ENCODE measurements at regions not wholly inside any gene's neighbourhood (a gene's known extent, or its start where the extent isn't known, plus 50 kb on each side); places are given as distances from the start of the nearest gene placed in this dataset.

GRCh38 chr1:204803607-204804006 lies 67.1 kb upstream of the NFASC start:
- TF ChIP-seq, protein P1, sequence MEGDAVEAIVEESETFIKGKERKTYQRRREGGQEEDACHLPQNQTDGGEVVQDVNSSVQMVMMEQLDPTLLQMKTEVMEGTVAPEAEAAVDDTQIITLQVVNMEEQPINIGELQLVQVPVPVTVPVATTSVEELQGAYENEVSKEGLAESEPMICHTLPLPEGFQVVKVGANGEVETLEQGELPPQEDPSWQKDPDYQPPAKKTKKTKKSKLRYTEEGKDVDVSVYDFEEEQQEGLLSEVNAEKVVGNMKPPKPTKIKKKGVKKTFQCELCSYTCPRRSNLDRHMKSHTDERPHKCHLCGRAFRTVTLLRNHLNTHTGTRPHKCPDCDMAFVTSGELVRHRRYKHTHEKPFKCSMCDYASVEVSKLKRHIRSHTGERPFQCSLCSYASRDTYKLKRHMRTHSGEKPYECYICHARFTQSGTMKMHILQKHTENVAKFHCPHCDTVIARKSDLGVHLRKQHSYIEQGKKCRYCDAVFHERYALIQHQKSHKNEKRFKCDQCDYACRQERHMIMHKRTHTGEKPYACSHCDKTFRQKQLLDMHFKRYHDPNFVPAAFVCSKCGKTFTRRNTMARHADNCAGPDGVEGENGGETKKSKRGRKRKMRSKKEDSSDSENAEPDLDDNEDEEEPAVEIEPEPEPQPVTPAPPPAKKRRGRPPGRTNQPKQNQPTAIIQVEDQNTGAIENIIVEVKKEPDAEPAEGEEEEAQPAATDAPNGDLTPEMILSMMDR (IDR thresholded peaks at IDR 0.05) = no peak
- no peak for TF ChIP-seq POLR2A (IDR thresholded peaks at IDR 0.05)
